Gastrocnemius medialis (tissue), 4 donors: ENCODE measurements at regions not wholly inside any gene's neighbourhood (a gene's known extent, or its start where the extent isn't known, plus 50 kb on each side); places are given as distances from the start of the nearest gene placed in this dataset.

Source experiments
- CTCF ChIP-seq, 5 experiments: fragments of 450-650 bp in 3 of 5; fragments of 200-600 bp in 2 of 5; sonication (generic) in 2 of 5; IDR thresholded peaks in 4 of 5; conservative IDR thresholded peaks in 1 of 5; 1 replicate in 4 of 5; 2 replicates in 1 of 5; pipeline ENCODE4 v1.5.1; 2016 to 2019; ENCODE audit warnings: antibody characterized with exemption in 5 of 5, mild to moderate bottlenecking in 3 of 5, moderate library complexity in 3 of 5
- POLR2A ChIP-seq, 2 donors: fragments of 450-650 bp; IDR thresholded peaks; one replicate each; pipeline ENCODE4 v1.6.1; 2017; ENCODE audit warnings: antibody characterized with exemption in 2 of 2, mild to moderate bottlenecking in 2 of 2, moderate library complexity in 2 of 2

- no peak for TF ChIP-seq CTCF (IDR thresholded peaks at IDR 0.05 in 4 of 5, conservative IDR thresholded peaks at IDR 0.05 in 1 of 5)
- no peak for TF ChIP-seq POLR2A (IDR thresholded peaks at IDR 0.05)
Observed at GRCh38 chr5:148000036-148000435, 63.7 kb upstream of the SPINK5 start.
